Trophoblast cell (in vitro differentiated cells and primary cell): ENCODE measurements at regions not wholly inside any gene's neighbourhood (a gene's known extent, or its start where the extent isn't known, plus 50 kb on each side); places are given as distances from the start of the nearest gene placed in this dataset.
"Not testable (repeated sequence)": the region's sequence is repeated elsewhere in the genome, so short reads cannot be mapped to it uniquely, and the experiment has no call there.

Experiments used
- DNase-seq, 2 donors: peaks; one replicate each; pipeline ENCODE4 v3.0.0-alpha.2; 2016
- H2AFZ ChIP-seq: 2 replicates; pipeline ENCODE4 v1.6.1; 2013; ENCODE audit warnings: low read length, moderate library complexity, mild to moderate bottlenecking; ENCODE audit not compliant: insufficient read depth, poor library complexity
- H2AK5ac ChIP-seq: 2 replicates; pipeline ENCODE4 v1.6.1; 2013; ENCODE audit warnings: mild to moderate bottlenecking, low read length
- H2BK120ac ChIP-seq: 2 replicates; pipeline ENCODE4 v1.6.1; 2013; ENCODE audit warnings: low read length, mild to moderate bottlenecking, moderate library complexity; ENCODE audit not compliant: insufficient read depth, poor library complexity
- H2BK12ac ChIP-seq: 2 replicates; pipeline ENCODE4 v1.6.1; 2013; ENCODE audit warnings: mild to moderate bottlenecking, low read length, moderate library complexity
- H2BK5ac ChIP-seq: 2 replicates; pipeline ENCODE4 v1.6.1; 2013; ENCODE audit warnings: low read length, low read depth, moderate library complexity, mild to moderate bottlenecking; ENCODE audit not compliant: poor library complexity
- H3K14ac ChIP-seq: 2 replicates; pipeline ENCODE4 v1.6.1; 2013; ENCODE audit warnings: mild to moderate bottlenecking, low read length
- H3K18ac ChIP-seq: 2 replicates; pipeline ENCODE4 v1.6.1; 2013; ENCODE audit warnings: mild to moderate bottlenecking, low read length
- H3K23ac ChIP-seq: 2 replicates; pipeline ENCODE4 v1.6.1; 2013; ENCODE audit warnings: low read length
- H3K27ac ChIP-seq: 2 replicates; pipeline ENCODE4 v1.5.1; 2013; ENCODE audit warnings: low read depth, mild to moderate bottlenecking, inconsistent platforms, low read length, moderate library complexity
- H3K27me3 ChIP-seq: 2 replicates; pipeline ENCODE4 v1.6.1; 2013; ENCODE audit warnings: inconsistent platforms, mild to moderate bottlenecking, low read length, moderate library complexity; ENCODE audit not compliant: insufficient read depth
- H3K36me3 ChIP-seq, 2 experiments: 1 replicate in 1 of 2; 2 replicates in 1 of 2; pipeline ENCODE4 v1.6.1; 2013; ENCODE audit warnings: low read length in 2 of 2, mild to moderate bottlenecking in 2 of 2, moderate library complexity in 1 of 2; ENCODE audit not compliant: insufficient read depth in 2 of 2, control insufficient read depth in 1 of 2
- H3K4ac ChIP-seq: 2 replicates; pipeline ENCODE4 v1.6.1; 2013; ENCODE audit warnings: low read depth, mild to moderate bottlenecking, low read length, moderate library complexity
- H3K4me1 ChIP-seq, 2 experiments: 1 replicate in 1 of 2; 2 replicates in 1 of 2; pipeline ENCODE4 v1.6.1; 2013; ENCODE audit warnings: low read length in 2 of 2, mild to moderate bottlenecking in 2 of 2, moderate library complexity in 1 of 2; ENCODE audit not compliant: insufficient read depth in 2 of 2, control insufficient read depth in 1 of 2
- H3K4me2 ChIP-seq: 2 replicates; pipeline ENCODE4 v1.6.1; 2013; ENCODE audit warnings: inconsistent platforms, mild to moderate bottlenecking, low read length, moderate library complexity
- H3K4me3 ChIP-seq: 2 replicates; pipeline ENCODE4 v1.5.1; 2013; ENCODE audit warnings: mild to moderate bottlenecking, low read depth, low read length, inconsistent platforms
- H3K79me1 ChIP-seq: one replicate; pipeline ENCODE4 v1.6.1; 2013; ENCODE audit warnings: low read length
- H3K79me2 ChIP-seq: 2 replicates; pipeline ENCODE4 v1.6.1; 2013; ENCODE audit warnings: low read length, mild to moderate bottlenecking; ENCODE audit not compliant: control insufficient read depth, insufficient read depth, poor library complexity
- H3K9ac ChIP-seq: 2 replicates; pipeline ENCODE4 v1.6.1; 2013; ENCODE audit warnings: mild to moderate bottlenecking, low read length
- H3K9me3 ChIP-seq: 2 replicates; pipeline ENCODE4 v1.6.1; 2013; ENCODE audit warnings: low read depth, mild to moderate bottlenecking, control low read depth, inconsistent platforms, low read length; ENCODE audit not compliant: insufficient read depth
- H4K12ac ChIP-seq: 2 replicates; pipeline ENCODE4 v1.6.1; 2013; ENCODE audit warnings: low read depth, mild to moderate bottlenecking, low read length, moderate library complexity
- H4K8ac ChIP-seq: 2 replicates; pipeline ENCODE4 v1.6.1; 2013; ENCODE audit warnings: low read depth, mild to moderate bottlenecking, low read length, moderate library complexity
- H4K91ac ChIP-seq: one replicate; pipeline ENCODE4 v1.6.1; 2013; ENCODE audit warnings: low read depth, mild to moderate bottlenecking, low read length, moderate library complexity
- WGBS: extraction: QIAGEN DNeasy Blood & Tissue Kit; methylation state at CpG from one replicate; pipeline ENCODE4 v1.1.7; 2013; ENCODE audit warnings: missing lambda C conversion rate; ENCODE audit not compliant: insufficient read length, insufficient coverage; ENCODE audit errors: extremely low coverage; 5-methylcytosine and 5-hydroxymethylcytosine counted together

GRCh38 chr5:85638495-85639125 lies 979.1 kb upstream of the COX7C start:
- WGBS = no CpG with 5 or more reads among the region's 25 CpGs
- H3K4me1 ChIP-seq, H3K36me3 ChIP-seq: not testable (repeated sequence)

GRCh38 chr5:85646036-85646435 lies 971.7 kb upstream of the COX7C start:
- Histone ChIP-seq H2BK5ac (no peak overlapping the region), H3K4me3 (no peak overlapping the region), H3K4me2 (no peak overlapping the region), H3K4ac (no peak overlapping the region), H3K14ac (no peak overlapping the region), H3K23ac (no peak overlapping the region), H3K18ac (no peak overlapping the region), H3K27ac (no peak overlapping the region), H4K12ac (no peak overlapping the region), H3K4me1 (no peaks in the 10 kb centered on the region), H3K36me3 (no peaks in the 10 kb centered on the region), H4K8ac (no peak overlapping the region), H3K9me3 (no peaks in the 10 kb centered on the region), H3K79me2 (no peaks in the 10 kb centered on the region), H3K27me3 (no peaks in the 10 kb centered on the region), H2AFZ (no peak overlapping the region), H2BK120ac (no peak overlapping the region), H3K9ac (no peak overlapping the region), H2BK12ac (no peak overlapping the region), H4K91ac (no peak overlapping the region), H2AK5ac (no peak overlapping the region), H3K79me1 (no peaks in the 10 kb centered on the region)
- DNase-seq = no peak
- no CpG with 5 or more reads among the region's 7 CpGs for WGBS

More at GRCh38 chr5:85638495-85639125, 979.1 kb upstream of the COX7C start:
- H3K4me2 ChIP-seq, H3K14ac ChIP-seq, H2BK12ac ChIP-seq, DNase-seq, H3K27ac ChIP-seq, H2BK120ac ChIP-seq, H3K4me3 ChIP-seq, H4K12ac ChIP-seq, H3K9me3 ChIP-seq, H3K79me1 ChIP-seq, H3K79me2 ChIP-seq, H3K18ac ChIP-seq, H3K27me3 ChIP-seq, H3K23ac ChIP-seq, H4K8ac ChIP-seq, H2AFZ ChIP-seq, H4K91ac ChIP-seq, H3K9ac ChIP-seq, H2BK5ac ChIP-seq, H2AK5ac ChIP-seq, H3K4ac ChIP-seq: not testable (repeated sequence)

GRCh38 chr5:85646641-85647040 lies 971.1 kb upstream of the COX7C start:
- Histone ChIP-seq H3K18ac (no peak overlapping the region), H2AK5ac (no peak overlapping the region), H3K27me3 (no peaks in the 10 kb centered on the region), H3K4me1 (no peaks in the 10 kb centered on the region), H2BK12ac (no peak overlapping the region), H3K4me3 (no peak overlapping the region), H3K4me2 (no peak overlapping the region), H2BK120ac (no peak overlapping the region), H3K9me3 (no peaks in the 10 kb centered on the region), H4K91ac (no peak overlapping the region), H2AFZ (no peak overlapping the region), H3K9ac (no peak overlapping the region), H3K27ac (no peak overlapping the region), H3K36me3 (no peaks in the 10 kb centered on the region), H3K23ac (no peak overlapping the region), H3K14ac (no peak overlapping the region), H3K79me2 (no peaks in the 10 kb centered on the region), H4K8ac (no peak overlapping the region), H3K4ac (no peak overlapping the region), H3K79me1 (no peaks in the 10 kb centered on the region), H2BK5ac (no peak overlapping the region), H4K12ac (no peak overlapping the region)
- no CpG with 5 or more reads among the region's 2 CpGs for WGBS
- DNase-seq = no peak

GRCh38 chr5:85647349-85648127 lies 970.2 kb upstream of the COX7C start:
- H4K12ac ChIP-seq = no peak overlapping the region
- no CpG with 5 or more reads among the region's 25 CpGs for WGBS

More at GRCh38 chr5:85647349-85648127, 970.2 kb upstream of the COX7C start:
- H3K36me3 ChIP-seq = no peaks in the 10 kb centered on the region
- no peak overlapping the region for H3K9ac ChIP-seq
- H3K79me2 ChIP-seq = no peaks in the 10 kb centered on the region
- H3K9me3 ChIP-seq = no peaks in the 10 kb centered on the region
- no peaks in the 10 kb centered on the region for H3K4me1 ChIP-seq
- H3K27ac ChIP-seq = no peak overlapping the region
- H2BK12ac ChIP-seq = no peak overlapping the region
- H2AK5ac ChIP-seq = no peak overlapping the region
- no peaks in the 10 kb centered on the region for H3K27me3 ChIP-seq
- H3K23ac ChIP-seq = no peak overlapping the region
- H4K8ac ChIP-seq = no peak overlapping the region
- no peak overlapping the region for H4K91ac ChIP-seq
- peak; percentile 9 to 40 for DNase-seq
- H3K4me3 ChIP-seq = no peak overlapping the region
- H3K4me2 ChIP-seq = no peak overlapping the region
- H2BK120ac ChIP-seq = no peak overlapping the region
- H3K14ac ChIP-seq = no peak overlapping the region
- H3K18ac ChIP-seq = no peak overlapping the region
- no peak overlapping the region for H3K4ac ChIP-seq
- no peak overlapping the region for H2BK5ac ChIP-seq
- no peak overlapping the region for H2AFZ ChIP-seq
- no peaks in the 10 kb centered on the region for H3K79me1 ChIP-seq
